Choroid plexus epithelial cell (primary cell): ENCODE measurements at regions not wholly inside any gene's neighbourhood (a gene's known extent, or its start where the extent isn't known, plus 50 kb on each side); places are given as distances from the start of the nearest gene placed in this dataset.

Experiments used
- DNase-seq: peaks from one replicate; pipeline ENCODE4 v3.0.0-alpha.2; 2010; ENCODE audit warnings: low read depth
- H3K4me3 ChIP-seq: 2 replicates; pipeline ENCODE4 v1.5.1; 2011; ENCODE audit warnings: low read depth, mild to moderate bottlenecking, control low read depth, low read length, moderate library complexity
- CTCF ChIP-seq: conservative IDR thresholded peaks from 2 replicates; pipeline ENCODE4 v1.5.1; 2011; ENCODE audit warnings: low read depth, mild to moderate bottlenecking, control low read depth, inconsistent platforms, low read length, moderate library complexity

- no peak for TF ChIP-seq CTCF
- no peak for DNase-seq
- no peak overlapping the region for H3K4me3 ChIP-seq
These were observed 174.7 kb downstream of the POU4F1 start for GRCh38 chr13:78428646-78429045.

- DNase-seq, result no peak
- H3K4me3 ChIP-seq, result no peak overlapping the region
- no peak for TF ChIP-seq CTCF
These were observed 177.2 kb downstream of the POU4F1 start for GRCh38 chr13:78426183-78426582.

GRCh38 chr13:78420814-78421213, 182.5 kb downstream of the POU4F1 start:
- H3K4me3 ChIP-seq, result no peak overlapping the region
- TF ChIP-seq CTCF, result no peak
- no peak for DNase-seq

GRCh38 chr13:78413887-78414553, 189.3 kb downstream of the POU4F1 start:
- H3K4me3 ChIP-seq, result no peak overlapping the region
- no peak for TF ChIP-seq CTCF
- DNase-seq, result no peak

GRCh38 chr13:78410847-78411246, 192.5 kb downstream of the POU4F1 start:
- no peak for TF ChIP-seq CTCF
- no peak overlapping the region for H3K4me3 ChIP-seq
- DNase-seq, result no peak

- TF ChIP-seq CTCF, result no peak
- H3K4me3 ChIP-seq, result no peak overlapping the region
- no peak for DNase-seq
These were observed 193.2 kb downstream of the POU4F1 start for GRCh38 chr13:78410164-78410563.

GRCh38 chr13:78409172-78409571, 194.2 kb downstream of the POU4F1 start:
- TF ChIP-seq CTCF, result no peak
- DNase-seq, result no peak
- H3K4me3 ChIP-seq, result no peak overlapping the region
